ENCODE measurements at regions not wholly inside any gene's neighbourhood (a gene's known extent, or its start where the extent isn't known, plus 50 kb on each side); places are given as distances from the start of the nearest gene placed in this dataset.

GRCh38 chr16:66289986-66290385, 76.5 kb upstream of the CDH5 start:
- DNase-seq (ENCODE audit: low read depth, low spot score), result no peak

GRCh38 chr16:66289051-66289680, 77.3 kb upstream of the CDH5 start:
- DNase-seq (ENCODE audit: low read depth, low spot score), result no peak

- DNase-seq (ENCODE audit: low read depth, low spot score), result no peak
Observed at GRCh38 chr16:66287926-66288325, 78.6 kb upstream of the CDH5 start.

GRCh38 chr16:66287416-66287815, 79.1 kb upstream of the CDH5 start:
- no peak for DNase-seq (ENCODE audit: low read depth, low spot score)

GRCh38 chr16:66286527-66286926, 80.0 kb upstream of the CDH5 start:
- DNase-seq (ENCODE audit: low read depth, low spot score), result no peak

- no peak for DNase-seq (ENCODE audit: low read depth, low spot score)
Observed at GRCh38 chr16:66278604-66279262, 87.8 kb upstream of the CDH5 start.

GRCh38 chr16:66278111-66278531, 88.4 kb upstream of the CDH5 start:
- DNase-seq (ENCODE audit: low read depth, low spot score), result no peak

- no peak for DNase-seq (ENCODE audit: low read depth, low spot score)
Observed at GRCh38 chr16:66277311-66278070, 89.0 kb upstream of the CDH5 start.

GRCh38 chr16:66275775-66276428, 90.6 kb upstream of the CDH5 start:
- no peak for DNase-seq (ENCODE audit: low read depth, low spot score)

- DNase-seq (ENCODE audit: low read depth, low spot score), result no peak
Observed at GRCh38 chr16:66274335-66275110, 92.0 kb upstream of the CDH5 start.

- no peak for DNase-seq (ENCODE audit: low read depth, low spot score)
Observed at GRCh38 chr16:66273644-66274334, 92.7 kb upstream of the CDH5 start.

GRCh38 chr16:66273053-66273452, 93.4 kb upstream of the CDH5 start:
- DNase-seq (ENCODE audit: low read depth, low spot score), result no peak

- no peak for DNase-seq (ENCODE audit: low read depth, low spot score)
Observed at GRCh38 chr16:66272461-66272860, 94.0 kb upstream of the CDH5 start.

GRCh38 chr16:66271074-66272060, 95.1 kb upstream of the CDH5 start:
- DNase-seq (ENCODE audit: low read depth, low spot score), result no peak

- no peak for DNase-seq (ENCODE audit: low read depth, low spot score)
Observed at GRCh38 chr16:66270333-66270927, 96.1 kb upstream of the CDH5 start.

- no peak for DNase-seq (ENCODE audit: low read depth, low spot score)
Observed at GRCh38 chr16:66269617-66270332, 96.7 kb upstream of the CDH5 start.

GRCh38 chr16:66267292-66268014, 99.0 kb upstream of the CDH5 start:
- DNase-seq (ENCODE audit: low read depth, low spot score), result no peak

All from smooth muscle cell of the brain vasculature (primary cell).